Tibial artery (tissue), 4 donors: ENCODE measurements at regions not wholly inside any gene's neighbourhood (a gene's known extent, or its start where the extent isn't known, plus 50 kb on each side); places are given as distances from the start of the nearest gene placed in this dataset.

Experiments used
- DNase-seq, 2 donors: peaks; one replicate each; pipeline ENCODE4 v3.0.0-alpha.2; 2019
- H3K27ac ChIP-seq, 2 donors: fragments of 200-600 bp; sonication (generic) in 1 of 2; 1 replicate in 1 of 2; 2 replicates in 1 of 2; pipeline ENCODE4 v1.5.1; 2018 to 2019; ENCODE audit warnings: mild to moderate bottlenecking in 1 of 2
- H3K27me3 ChIP-seq, 2 donors: fragments of 200-600 bp; sonication (generic) in 1 of 2; one replicate each; pipeline versions ENCODE4 v1.5.1 to v1.6.0; 2016 to 2019
- H3K36me3 ChIP-seq, 3 donors: fragments of 200-600 bp; sonication (generic) in 2 of 3; one replicate each; pipeline ENCODE4 v1.5.1; 2016 to 2019; ENCODE audit warnings: mild to moderate bottlenecking in 2 of 3
- H3K4me1 ChIP-seq, 4 donors: fragments of 200-600 bp; sonication (generic) in 2 of 4; 1 replicate in 3 of 4; 2 replicates in 1 of 4; pipeline ENCODE4 v1.5.1; 2016 to 2019
- H3K4me3 ChIP-seq, 2 donors: fragments of 200-600 bp; sonication (generic) in 1 of 2; 1 replicate in 1 of 2; 2 replicates in 1 of 2; pipeline ENCODE4 v1.5.1; 2018 to 2019; ENCODE audit warnings: mild to moderate bottlenecking in 2 of 2
- H3K9me3 ChIP-seq, 3 donors: fragments of 200-600 bp; sonication (generic) in 1 of 3; one replicate each; pipeline ENCODE4 v1.5.1; 2016 to 2019
- CTCF ChIP-seq, 2 experiments: fragments of 200-600 bp in 1 of 2; fragments of 450-650 bp in 1 of 2; IDR thresholded peaks; one replicate each; pipeline ENCODE4 v1.5.1; 2017 to 2019; ENCODE audit warnings: antibody characterized with exemption in 2 of 2, mild to moderate bottlenecking in 1 of 2, moderate library complexity in 1 of 2
- intact Hi-C: fragments of 100-400 bp; cut with DNase I; formaldehyde crosslinking; loops from one replicate; pipeline ENCODE4 v1.15.0; 2023; ENCODE audit warnings: low total_unique reads

DNA sequence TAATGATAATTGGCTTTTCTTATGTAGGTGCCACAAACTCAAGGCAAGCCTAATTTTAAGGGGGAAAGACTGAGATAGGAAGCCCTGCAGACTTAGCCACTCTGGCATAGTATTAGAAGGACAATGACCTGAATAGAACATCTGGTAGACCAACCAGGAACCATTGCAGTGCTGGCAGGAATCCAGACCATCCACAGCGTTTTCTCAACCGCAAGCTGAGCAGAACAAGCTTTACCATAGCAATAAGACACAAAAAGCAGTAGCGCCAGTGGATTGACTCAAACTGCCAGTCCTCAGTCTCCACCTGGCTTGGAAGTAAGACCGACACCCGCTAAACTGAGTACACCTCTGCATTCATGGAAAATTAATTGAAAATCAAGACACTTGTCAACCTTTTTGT is 141.3 kb upstream of the LPAR1 start:
- peaks cover 0 to 4% (median 0%) of the 10 kb centered on the region in 4 donors for H3K4me1 ChIP-seq
- no peak for TF ChIP-seq CTCF (IDR thresholded peaks at IDR 0.05)
- H3K9me3 ChIP-seq = peaks cover 0 to 5% (median 0%) of the 10 kb centered on the region in 3 donors
- H3K27ac ChIP-seq = no peak overlapping the region
- no peaks in the 10 kb centered on the region for H3K36me3 ChIP-seq
- peak in 1 of 2 donors; percentile 44 for DNase-seq
- no peak overlapping the region for H3K4me3 ChIP-seq
- intact Hi-C loops = no loop called here
- H3K27me3 ChIP-seq = no peaks in the 10 kb centered on the region

DNA sequence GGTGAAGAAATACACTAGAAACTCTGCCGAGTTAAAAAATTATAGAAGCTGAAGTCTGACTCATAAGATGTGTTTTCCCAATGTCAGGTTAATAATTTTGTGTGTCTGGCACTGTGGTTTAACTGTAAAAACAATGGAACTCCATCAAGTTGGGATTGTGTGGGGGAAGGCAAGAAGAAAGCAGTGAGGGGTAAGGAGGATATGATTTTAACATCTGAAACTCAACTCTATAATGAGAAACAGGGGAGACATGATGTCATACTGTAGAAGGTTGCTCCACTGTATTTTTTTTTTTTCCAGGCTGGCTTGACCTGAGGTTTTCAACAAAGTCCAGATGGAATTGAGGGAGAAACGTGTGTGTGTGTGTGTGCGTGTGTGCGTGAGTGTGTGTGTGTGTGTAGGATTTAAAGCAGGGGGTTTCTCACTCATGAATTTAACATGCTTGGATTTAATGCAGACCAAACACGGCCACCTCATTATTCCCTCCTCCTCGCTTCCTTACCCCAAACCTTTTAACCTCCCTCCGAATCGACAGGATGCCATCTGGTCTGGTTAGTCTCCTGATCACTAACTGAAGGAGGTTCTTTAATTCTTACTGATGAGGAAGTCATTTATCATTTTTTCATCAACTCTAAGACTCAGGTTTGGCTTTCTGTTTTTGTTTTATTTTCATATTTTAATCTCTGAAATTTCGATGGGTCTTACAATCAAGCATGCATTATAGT is 140.2 kb upstream of the LPAR1 start:
- Histone ChIP-seq H3K4me1 (peaks cover 0 to 4% (median 0%) of the 10 kb centered on the region in 4 donors), H3K4me3 (no peak overlapping the region), H3K36me3 (no peaks in the 10 kb centered on the region), H3K27me3 (no peaks in the 10 kb centered on the region), H3K27ac (no peak overlapping the region), H3K9me3 (peaks cover 0 to 1% (median 0%) of the 10 kb centered on the region in 3 donors)
- TF ChIP-seq CTCF (IDR thresholded peaks at IDR 0.05) = no peak
- intact Hi-C loops = no loop called here
- DNase-seq = no peak

- Histone ChIP-seq H3K27ac (no peak overlapping the region), H3K9me3 (no peaks in the 10 kb centered on the region), H3K4me1 (peaks cover 0 to 4% (median 0%) of the 10 kb centered on the region in 4 donors), H3K4me3 (no peak overlapping the region), H3K36me3 (no peaks in the 10 kb centered on the region), H3K27me3 (no peaks in the 10 kb centered on the region)
- no peak for DNase-seq
- TF ChIP-seq CTCF (IDR thresholded peaks at IDR 0.05) = no peak
- intact Hi-C loops = no loop called here
Observed at GRCh38 chr9:111176511-111176910, 138.2 kb upstream of the LPAR1 start.

GRCh38 chr9:111175350-111175749 is 137.1 kb upstream of the LPAR1 start:
- Histone ChIP-seq H3K4me3 (no peak overlapping the region), H3K4me1 (peaks cover 0 to 4% (median 0%) of the 10 kb centered on the region in 4 donors), H3K27me3 (no peaks in the 10 kb centered on the region), H3K27ac (no peak overlapping the region), H3K36me3 (no peaks in the 10 kb centered on the region), H3K9me3 (no peaks in the 10 kb centered on the region)
- DNase-seq = no peak
- no peak for TF ChIP-seq CTCF (IDR thresholded peaks at IDR 0.05)
- intact Hi-C loops = no loop called here

GRCh38 chr9:111167341-111167740 is 129.1 kb upstream of the LPAR1 start:
- no peak for DNase-seq
- Histone ChIP-seq H3K9me3 (peaks cover 0 to 3% (median 3%) of the 10 kb centered on the region in 3 donors), H3K4me1 (peaks cover 0 to 7% (median 0%) of the 10 kb centered on the region in 4 donors), H3K27ac (no peak overlapping the region), H3K36me3 (no peaks in the 10 kb centered on the region), H3K4me3 (no peak overlapping the region), H3K27me3 (no peaks in the 10 kb centered on the region)
- no peak for TF ChIP-seq CTCF (IDR thresholded peaks at IDR 0.05)
- intact Hi-C loops = no loop called here
